Testis (tissue), 2 donors: ENCODE measurements at regions not wholly inside any gene's neighbourhood (a gene's known extent, or its start where the extent isn't known, plus 50 kb on each side); places are given as distances from the start of the nearest gene placed in this dataset.

ENCODE experiments used
- DNase-seq: peaks from one replicate; pipeline ENCODE4 v3.0.0-alpha.2; 2019
- H3K27ac ChIP-seq, 2 donors: fragments of 200-600 bp; sonication (generic); one replicate each; pipeline ENCODE4 v1.5.1; 2019
- H3K27me3 ChIP-seq: fragments of 200-600 bp; sonication (generic); one replicate; pipeline ENCODE4 v1.5.1; 2019
- H3K36me3 ChIP-seq: fragments of 200-600 bp; sonication (generic); one replicate; pipeline ENCODE4 v1.5.1; 2017; ENCODE audit warnings: low read depth; ENCODE audit errors: missing control alignments
- H3K4me1 ChIP-seq: fragments of 200-600 bp; sonication (generic); one replicate; pipeline ENCODE4 v1.5.1; 2019
- H3K4me3 ChIP-seq, 2 donors: fragments of 200-600 bp; sonication (generic); one replicate each; pipeline ENCODE4 v1.5.1; 2017 to 2019
- H3K9me3 ChIP-seq: fragments of 200-600 bp; sonication (generic); one replicate; pipeline ENCODE4 v1.5.1; 2017
- CTCF ChIP-seq, 3 experiments: fragments of 450-650 bp in 2 of 3; fragments of 200-600 bp in 1 of 3; sonication (generic) in 1 of 3; IDR thresholded peaks; one replicate each; pipeline ENCODE4 v1.5.1; 2016 to 2019; ENCODE audit warnings: antibody characterized with exemption in 3 of 3, mild to moderate bottlenecking in 2 of 3, moderate library complexity in 1 of 3
- POLR2A ChIP-seq: fragments of 450-650 bp; IDR thresholded peaks from one replicate; pipeline ENCODE4 v1.6.1; 2017; ENCODE audit warnings: antibody characterized with exemption, mild to moderate bottlenecking, moderate library complexity
- WGBS, 2 donors: methylation state at CpG; one replicate each; pipeline ENCODE4 v1.1.5; 2018; 5-methylcytosine and 5-hydroxymethylcytosine counted together
- intact Hi-C: fragments of 100-400 bp; cut with DNase I; formaldehyde crosslinking; loops from one replicate; pipeline ENCODE4 v1.15.1; 2023; ENCODE audit warnings: low total_unique reads

GRCh38 chr12:130008241-130008640 lies 104.4 kb upstream of the TMEM132D start:
- Histone ChIP-seq H3K4me3 (no peak overlapping the region), H3K9me3 (no peaks in the 10 kb centered on the region), H3K4me1 (no peaks in the 10 kb centered on the region), H3K36me3 (no peaks in the 10 kb centered on the region), H3K27me3 (no peaks in the 10 kb centered on the region), H3K27ac (no peak overlapping the region)
- intact Hi-C loops: no loop called here
- DNase-seq: no peak
- TF ChIP-seq POLR2A: no peak
- 64 to 65% methylated on average over 10 of the region's 10 CpGs for WGBS, 2 donors

- no peak for DNase-seq
- Histone ChIP-seq H3K27ac (no peak overlapping the region), H3K4me3 (no peak overlapping the region), H3K27me3 (no peaks in the 10 kb centered on the region), H3K9me3 (no peaks in the 10 kb centered on the region), H3K36me3 (no peaks in the 10 kb centered on the region), H3K4me1 (no peaks in the 10 kb centered on the region)
- 85 to 86% methylated on average over 16 of the region's 16 CpGs for WGBS, 2 donors
- no peak for TF ChIP-seq POLR2A
- no peak for TF ChIP-seq CTCF (IDR thresholded peaks at IDR 0.05)
- intact Hi-C loops: no loop called here
Observed at GRCh38 chr12:130009961-130010360, 106.1 kb upstream of the TMEM132D start.

- WGBS, 2 donors: 86 to 88% methylated on average over 13 of the region's 13 CpGs
Observed at GRCh38 chr12:130011611-130012385, 108.0 kb upstream of the TMEM132D start.

GRCh38 chr12:130013771-130014484 lies 110.1 kb upstream of the TMEM132D start:
- WGBS, 2 donors: 2 to 3% methylated on average over 32 to 36 of the region's 36 CpGs
- Histone ChIP-seq H3K4me1 (no peaks in the 10 kb centered on the region), H3K4me3 (no peak overlapping the region), H3K36me3 (no peaks in the 10 kb centered on the region), H3K9me3 (no peaks in the 10 kb centered on the region), H3K27me3 (no peaks in the 10 kb centered on the region), H3K27ac (no peak overlapping the region)
- intact Hi-C loops: no loop called here
- TF ChIP-seq POLR2A (no peak), CTCF (IDR thresholded peaks at IDR 0.05) (peak in 2 of 3 experiments; percentile 52 to 74)
- DNase-seq: peak; percentile 83

More at GRCh38 chr12:130011611-130012385, 108.0 kb upstream of the TMEM132D start:
- no peak for TF ChIP-seq POLR2A
- no peak for TF ChIP-seq CTCF (IDR thresholded peaks at IDR 0.05)
- intact Hi-C loops: no loop called here
- Histone ChIP-seq H3K36me3 (no peaks in the 10 kb centered on the region), H3K4me3 (no peak overlapping the region), H3K27ac (no peak overlapping the region), H3K4me1 (no peaks in the 10 kb centered on the region), H3K27me3 (no peaks in the 10 kb centered on the region), H3K9me3 (no peaks in the 10 kb centered on the region)
- DNase-seq: no peak

GRCh38 chr12:130014485-130014807 lies 110.6 kb upstream of the TMEM132D start:
- WGBS, 2 donors: 24 to 30% methylated on average over 10 to 11 of the region's 11 CpGs
- Histone ChIP-seq H3K4me3 (no peak overlapping the region), H3K27me3 (no peaks in the 10 kb centered on the region), H3K36me3 (no peaks in the 10 kb centered on the region), H3K27ac (no peak overlapping the region), H3K9me3 (no peaks in the 10 kb centered on the region), H3K4me1 (no peaks in the 10 kb centered on the region)
- TF ChIP-seq CTCF (IDR thresholded peaks at IDR 0.05) (no peak), POLR2A (no peak)
- intact Hi-C loops: no loop called here
- no peak for DNase-seq
